GM10266 (cell line): ENCODE measurements at regions not wholly inside any gene's neighbourhood (a gene's known extent, or its start where the extent isn't known, plus 50 kb on each side); places are given as distances from the start of the nearest gene placed in this dataset.

Experiments used
- DNase-seq: peaks from one replicate; pipeline ENCODE4 v3.0.0; 2012; ENCODE audit errors: extremely low spot score
- CTCF ChIP-seq: IDR thresholded peaks from 2 replicates; pipeline ENCODE4 v1.5.1; 2012; ENCODE audit warnings: mild to moderate bottlenecking, low read depth; ENCODE audit not compliant: control insufficient read depth, insufficient read depth; ENCODE audit errors: missing control alignments

- no peak for DNase-seq
- TF ChIP-seq CTCF: no peak
These were observed 306.6 kb upstream of the TENM4 start for GRCh38 chr11:79747406-79747805.

- no peak for DNase-seq
- TF ChIP-seq CTCF: no peak
These were observed 304.1 kb upstream of the TENM4 start for GRCh38 chr11:79744941-79745340.

- no peak for DNase-seq
- no peak for TF ChIP-seq CTCF
These were observed 301.3 kb upstream of the TENM4 start for GRCh38 chr11:79742176-79742575.

GRCh38 chr11:79739591-79739990, 298.8 kb upstream of the TENM4 start:
- no peak for DNase-seq
- no peak for TF ChIP-seq CTCF

GRCh38 chr11:79727221-79727620, 286.4 kb upstream of the TENM4 start:
- DNase-seq: no peak
- no peak for TF ChIP-seq CTCF

- TF ChIP-seq CTCF: no peak
These were observed 279.3 kb upstream of the TENM4 start for GRCh38 chr11:79720115-79720514.

GRCh38 chr11:79708319-79708932, 267.6 kb upstream of the TENM4 start:
- DNase-seq: peak; percentile 20
- TF ChIP-seq CTCF: peak; percentile 50

More at GRCh38 chr11:79720115-79720514, 279.3 kb upstream of the TENM4 start:
- no peak for DNase-seq
